ENCODE measurements at regions not wholly inside any gene's neighbourhood (a gene's known extent, or its start where the extent isn't known, plus 50 kb on each side); places are given as distances from the start of the nearest gene placed in this dataset.
"Not testable (repeated sequence)": the region's sequence is repeated elsewhere in the genome, so short reads cannot be mapped to it uniquely, and the experiment has no call there.

- no peak for DNase-seq (ENCODE audit: low read depth)
These were observed 88.7 kb upstream of the KCTD7 start for GRCh38 chr7:66539902-66540375.

DNA sequence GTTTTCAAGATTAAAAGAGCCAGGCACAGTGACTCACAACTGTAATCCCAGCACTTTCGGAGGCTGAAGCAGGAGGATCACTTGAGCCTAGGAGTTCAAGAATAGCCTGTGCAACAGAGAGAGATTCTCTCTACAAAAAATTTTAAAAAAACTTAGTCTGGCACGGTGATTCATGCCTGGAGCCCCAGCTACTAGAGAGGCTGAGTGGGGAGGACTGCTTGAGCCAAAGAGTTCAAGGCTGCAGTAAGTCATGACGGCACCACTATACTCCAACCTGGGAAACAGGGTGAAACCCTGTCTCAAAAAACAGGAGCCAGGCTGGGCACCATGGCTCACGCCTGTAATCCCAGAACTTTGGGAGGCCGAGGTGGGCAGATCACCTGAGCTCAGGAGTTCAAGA lies 86.6 kb upstream of the KCTD7 start:
- DNase-seq (ENCODE audit: low read depth): no peak

DNA sequence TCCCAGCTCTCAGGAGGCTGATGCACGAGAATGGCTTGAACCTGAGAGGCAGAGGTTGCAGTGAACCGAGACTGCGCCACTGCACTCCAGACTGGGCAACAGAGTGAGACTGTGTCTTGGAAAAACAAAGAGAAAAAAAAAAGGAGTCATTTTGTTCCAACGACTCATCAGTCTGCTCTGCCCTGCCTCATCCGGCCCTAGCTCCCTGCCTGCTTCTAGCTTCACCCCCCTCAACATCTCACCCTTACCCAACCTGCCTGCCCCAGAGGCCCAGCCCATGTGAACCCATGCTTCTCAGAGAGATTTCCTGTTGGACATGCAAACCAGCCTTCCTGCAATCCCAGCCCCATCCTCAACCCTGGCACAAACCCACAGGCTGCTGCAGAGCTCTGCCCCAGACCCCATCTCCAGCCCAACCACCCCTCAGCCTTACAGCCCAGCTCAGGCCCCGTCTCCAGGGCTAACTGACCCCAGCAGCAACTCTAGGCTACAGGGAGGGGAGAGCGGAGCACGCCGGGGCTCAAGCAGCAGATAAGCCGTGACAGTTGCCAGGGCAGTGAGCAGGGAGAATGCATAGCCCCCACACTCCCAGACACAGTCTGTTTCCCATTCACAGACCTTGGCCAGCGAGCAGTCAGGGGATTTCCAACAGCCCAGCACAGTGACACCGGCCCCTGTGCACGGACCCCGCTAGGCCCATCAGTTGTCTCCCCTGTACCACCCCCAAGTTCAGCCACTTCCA lies 86.0 kb upstream of the KCTD7 start:
- DNase-seq (ENCODE audit: low read depth): no peak

DNA sequence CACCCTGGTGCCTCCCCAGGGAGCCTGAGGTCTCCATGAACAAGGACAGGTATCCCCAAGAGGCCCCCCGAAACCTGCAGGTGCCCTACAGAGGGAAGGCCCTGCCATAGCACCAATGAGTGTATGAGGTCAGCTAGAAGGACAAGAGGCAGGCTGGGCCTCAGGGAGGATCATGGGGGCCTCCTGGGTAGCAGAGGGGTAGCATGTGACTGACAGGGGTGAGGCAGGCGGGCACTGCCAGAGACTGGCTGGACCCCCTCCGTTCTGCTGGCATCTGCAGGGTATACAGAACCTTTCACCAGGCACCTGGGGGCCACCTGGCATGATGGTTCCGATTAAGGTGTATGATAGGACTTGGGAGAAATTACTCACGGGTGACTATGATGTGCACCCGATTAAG lies 79.2 kb upstream of the KCTD7 start:
- no peak for DNase-seq (ENCODE audit: low read depth)

- no peak for DNase-seq (ENCODE audit: low read depth)
These were observed 75.7 kb upstream of the KCTD7 start for GRCh38 chr7:66553001-66553400.

DNA sequence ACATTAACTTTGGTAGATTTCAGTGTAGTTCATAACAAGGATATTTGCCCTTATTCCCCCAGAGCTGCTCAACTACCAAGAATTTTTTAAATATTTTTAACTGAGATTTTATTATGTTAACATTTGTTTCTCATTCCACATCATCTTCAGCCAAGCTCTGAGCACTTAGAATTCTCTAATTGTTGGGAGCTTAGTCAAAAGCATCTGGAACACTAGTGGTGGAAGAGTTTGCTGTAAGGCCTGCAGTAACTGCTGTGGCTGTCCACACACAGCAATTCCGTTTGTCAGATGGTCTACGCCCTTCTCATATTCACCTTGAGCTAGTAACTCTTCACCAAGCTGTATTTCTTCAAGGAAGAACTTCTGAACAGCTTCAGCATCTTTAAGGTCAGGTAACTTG lies 75.0 kb upstream of the KCTD7 start:
- DNase-seq (ENCODE audit: low read depth): not testable (repeated sequence)

DNA sequence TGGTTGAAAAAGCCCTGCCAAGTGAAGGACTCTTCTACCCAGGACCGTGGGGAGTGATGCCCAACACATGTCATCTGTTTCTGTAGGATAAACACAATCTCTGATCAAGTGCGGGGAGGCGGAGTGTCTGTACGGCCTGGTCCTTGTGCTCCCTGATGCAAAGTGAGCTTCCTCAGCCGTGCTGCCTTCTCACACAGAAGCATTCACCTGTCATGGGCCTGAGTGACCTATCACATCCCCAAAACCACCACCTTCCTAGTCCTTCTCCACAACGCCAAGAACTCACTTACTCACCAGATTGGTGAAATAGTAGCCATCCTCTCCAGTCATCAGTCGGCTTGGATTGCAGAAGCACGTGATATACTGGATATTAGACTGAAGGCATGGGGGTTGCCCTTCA lies 74.4 kb upstream of the KCTD7 start:
- not testable (repeated sequence) for DNase-seq (ENCODE audit: low read depth)

DNA sequence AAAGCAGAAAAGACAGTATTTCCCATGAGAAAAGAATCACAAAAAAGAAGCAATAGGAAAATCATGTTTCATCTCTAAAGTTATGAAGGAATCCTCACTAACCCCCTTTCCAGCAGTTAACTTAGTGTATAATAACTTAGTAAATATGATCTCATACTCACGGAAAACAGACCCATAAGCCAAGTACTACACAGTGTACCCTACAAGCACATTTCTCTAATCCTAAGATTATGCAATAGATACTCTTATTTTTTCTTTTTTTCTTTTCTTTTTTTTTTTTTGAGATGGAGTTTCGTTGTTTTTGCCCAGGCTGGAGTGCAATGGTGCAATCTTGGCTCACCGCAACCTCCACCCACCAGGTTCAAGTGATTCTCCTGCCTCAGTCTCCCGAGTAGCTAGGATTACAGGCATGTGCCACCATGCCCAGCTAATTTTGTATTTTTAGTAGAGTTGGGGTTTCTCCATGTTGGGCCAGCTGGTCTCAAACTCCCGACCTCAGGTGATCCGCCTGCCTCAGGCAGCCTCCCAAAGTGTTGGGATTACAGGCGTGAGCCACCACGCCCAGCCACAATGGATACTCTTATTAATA lies 73.7 kb upstream of the KCTD7 start:
- DNase-seq (ENCODE audit: low read depth): not testable (repeated sequence)

- DNase-seq (ENCODE audit: low read depth): no peak
These were observed 72.5 kb upstream of the KCTD7 start for GRCh38 chr7:66556177-66556548.

DNA sequence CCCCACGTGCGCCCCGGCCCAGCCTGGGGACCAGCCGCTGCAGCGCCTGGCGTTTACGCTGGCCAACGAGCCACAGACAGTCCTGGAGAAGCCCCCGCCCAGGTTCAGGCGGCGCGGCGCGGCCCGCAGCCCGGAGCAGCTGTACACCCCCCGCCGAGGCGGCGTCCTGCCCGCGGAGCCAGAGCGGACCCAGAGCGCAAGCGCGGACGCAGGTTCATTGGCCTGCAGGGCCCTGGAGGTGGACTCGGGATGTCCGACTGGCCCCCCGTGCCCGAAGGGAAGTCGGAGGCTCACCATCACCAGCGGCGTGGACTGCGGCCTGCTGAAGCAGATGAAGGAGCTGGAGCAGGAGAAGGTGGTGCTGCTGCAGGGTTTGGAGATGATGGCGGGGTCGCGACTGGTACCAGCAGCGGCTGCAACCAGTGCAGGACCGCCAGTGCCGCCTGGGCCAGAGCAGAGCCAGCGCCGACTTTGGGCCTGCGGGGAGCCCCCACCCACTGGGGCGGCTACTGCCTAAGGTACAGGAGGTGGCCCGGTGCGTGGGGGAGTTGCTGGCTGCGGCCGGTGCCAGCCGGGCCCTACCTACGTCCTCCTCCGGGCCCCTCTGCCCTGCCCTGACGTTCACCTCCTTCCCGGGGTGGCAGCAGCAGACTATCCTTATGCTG lies 72.0 kb upstream of the KCTD7 start:
- DNase-seq (ENCODE audit: low read depth): no peak

DNA sequence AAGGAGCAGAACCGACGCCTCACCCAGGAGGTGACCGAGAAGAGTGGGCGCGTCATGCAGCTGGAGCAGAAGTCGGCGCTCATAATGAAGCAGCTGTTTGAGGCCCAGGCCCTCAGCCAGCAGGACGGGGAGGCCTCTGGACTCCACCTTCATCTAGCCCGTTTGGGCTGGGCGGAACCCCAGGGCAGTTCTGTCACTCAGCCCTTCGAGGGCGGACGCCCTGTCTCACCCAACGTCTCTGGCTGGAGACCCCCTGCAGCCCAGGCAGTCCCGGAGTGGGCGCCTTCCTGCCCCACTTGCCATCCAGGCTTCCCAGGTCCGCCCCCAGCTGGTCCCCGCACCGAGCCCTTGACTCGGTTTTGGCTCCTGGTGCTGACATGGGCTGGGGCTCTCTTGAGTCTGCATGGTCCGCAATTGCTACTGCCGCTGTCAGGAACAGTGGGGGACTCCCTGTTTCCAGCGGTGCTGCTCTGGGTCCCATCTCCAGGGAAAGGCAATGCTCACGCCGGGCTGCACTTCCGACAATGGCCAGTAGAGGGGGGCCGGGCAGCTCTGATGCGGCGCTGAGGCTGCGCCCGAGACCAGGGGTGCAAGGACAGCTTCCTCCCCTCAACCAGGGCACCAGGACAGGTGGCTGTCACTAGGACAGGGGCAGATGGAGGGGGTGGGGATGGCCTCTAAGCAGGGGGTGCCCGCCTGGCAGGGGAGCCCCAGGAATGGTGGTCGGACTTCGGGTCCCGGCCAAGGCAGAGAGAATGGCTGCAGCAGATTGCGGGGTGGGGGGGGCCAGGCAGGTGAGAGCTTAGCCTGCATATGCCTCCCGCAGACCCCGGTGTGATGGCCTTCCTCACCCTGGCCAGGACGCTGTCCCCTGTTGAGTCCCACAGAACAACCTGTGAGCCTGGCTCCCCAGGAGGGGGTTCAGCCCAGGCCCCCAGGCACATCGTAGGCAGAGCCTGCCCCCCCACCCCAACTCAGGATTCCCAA lies 71.2 kb upstream of the KCTD7 start:
- DNase-seq (ENCODE audit: low read depth): peak; percentile 61

GRCh38 chr7:66558201-66558641 lies 70.5 kb upstream of the KCTD7 start:
- no peak for DNase-seq (ENCODE audit: low read depth)

GRCh38 chr7:66558660-66559465 lies 69.8 kb upstream of the KCTD7 start:
- DNase-seq (ENCODE audit: low read depth): no peak

GRCh38 chr7:66564045-66564444 lies 64.6 kb upstream of the KCTD7 start:
- DNase-seq (ENCODE audit: low read depth): no peak

GRCh38 chr7:66570179-66570578 lies 58.5 kb upstream of the KCTD7 start:
- not testable (repeated sequence) for DNase-seq (ENCODE audit: low read depth)

DNA sequence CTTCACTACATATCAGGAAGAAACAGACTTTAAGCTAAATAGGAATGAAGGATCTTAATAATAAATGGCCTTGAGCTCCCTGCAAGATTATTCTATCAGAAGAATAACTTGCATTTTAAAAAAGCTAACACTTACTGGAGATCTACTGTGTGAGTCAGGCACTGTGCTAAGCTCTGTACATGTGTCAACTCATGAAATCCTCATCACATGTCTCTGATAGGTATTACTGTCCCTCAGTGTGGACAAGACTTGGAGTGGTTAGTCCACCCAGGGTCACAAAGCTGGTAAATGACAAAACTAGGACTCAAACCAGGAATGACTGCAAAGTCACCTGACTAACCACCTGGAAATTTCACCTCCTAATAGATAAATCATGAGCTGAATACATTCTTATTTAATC lies 57.1 kb upstream of the KCTD7 start:
- no peak for DNase-seq (ENCODE audit: low read depth)

DNA sequence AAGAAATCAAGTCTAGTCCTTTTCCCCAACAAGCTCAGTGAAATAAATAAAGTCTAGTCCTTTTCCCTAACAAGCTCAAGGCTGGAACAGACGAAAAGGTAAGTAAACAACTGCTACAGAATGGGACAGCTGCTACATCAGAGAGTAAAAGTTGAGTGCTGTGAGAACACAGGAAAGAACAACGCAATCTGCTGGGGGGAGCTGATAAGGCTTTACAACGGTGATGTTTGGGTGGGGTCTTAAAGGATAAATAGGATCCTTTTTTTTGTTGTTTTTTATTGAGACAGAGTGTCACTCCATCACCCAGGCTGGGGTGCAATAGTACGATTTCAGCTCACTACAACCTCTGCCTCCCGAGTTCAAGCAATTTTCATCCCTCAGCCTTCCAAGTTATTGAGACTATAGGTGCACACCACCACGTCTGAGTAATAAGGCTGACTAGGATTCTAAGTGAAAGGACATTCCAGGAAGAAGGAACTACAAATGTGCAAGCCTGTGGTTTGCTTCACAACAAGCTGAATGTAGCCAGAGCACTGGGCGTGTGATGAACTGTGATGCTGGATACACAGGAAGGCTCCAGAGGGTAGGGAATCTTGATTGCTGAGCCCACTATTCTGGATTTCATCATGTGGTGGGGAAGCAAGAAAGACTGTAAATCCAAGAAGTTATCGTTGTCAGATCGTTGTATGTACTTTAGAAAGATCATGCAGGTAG lies 54.7 kb upstream of the KCTD7 start:
- DNase-seq (ENCODE audit: low read depth): not testable (repeated sequence)

- not testable (repeated sequence) for DNase-seq (ENCODE audit: low read depth)
These were observed 53.9 kb upstream of the KCTD7 start for GRCh38 chr7:66574768-66575167.

- DNase-seq (ENCODE audit: low read depth): no peak
These were observed 53.3 kb upstream of the KCTD7 start for GRCh38 chr7:66575398-66575797.

- DNase-seq (ENCODE audit: low read depth): no peak
These were observed 52.0 kb upstream of the KCTD7 start for GRCh38 chr7:66576646-66577045.

Data from activated gamma-delta T cell treated with anti-CD3 and anti-CD28 coated beads, Interleukin-2, amount 50 U/mL, for 16 hours (primary cell).